ENCODE measurements at regions not wholly inside any gene's neighbourhood (a gene's known extent, or its start where the extent isn't known, plus 50 kb on each side); places are given as distances from the start of the nearest gene placed in this dataset.

DNA sequence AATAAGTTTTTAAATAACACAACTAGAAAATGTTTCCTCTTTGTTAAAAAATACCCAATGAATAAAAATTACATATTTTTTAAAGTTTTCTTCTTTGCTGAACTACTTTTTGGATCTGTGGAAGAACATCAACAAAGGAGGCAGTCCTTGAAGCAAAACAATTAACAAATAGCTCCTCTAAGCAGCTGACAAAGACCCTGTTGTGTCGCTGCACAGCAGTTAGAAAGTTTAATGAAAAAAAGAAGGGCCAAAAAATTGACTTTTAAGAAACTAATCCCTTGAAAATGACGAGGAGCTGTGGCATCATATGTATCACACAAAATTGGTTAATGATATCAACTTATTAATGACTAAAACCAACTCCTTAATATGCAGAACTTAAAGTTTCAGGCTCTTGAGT is 72.1 kb downstream of the SLITRK1 start:
- no peaks in the 10 kb centered on the region for H3K36me3 ChIP-seq (ENCODE audit: control insufficient read depth in 2 of 2, extremely low read depth in 1 of 2, insufficient read depth in 1 of 2, low read length in 1 of 2)
- ATAC-seq (replicated peaks in 1 of 4) (no peak), DNase-seq (no peak)
- H3K4me3 ChIP-seq (ENCODE audit: control insufficient read depth in 1 of 2, extremely low read depth in 1 of 2, low read length in 1 of 2), result no peak overlapping the region
- no CpG with 5 or more reads among the region's 2 CpGs for WGBS (ENCODE audit: insufficient coverage)
- CTCF ChIA-PET, result no interaction called here
- Mint-ChIP-seq H3K9me3 (peaks cover 2 to 8% (median 5%) of the 10 kb centered on the region in 3 donors), H3K36me3 (no peaks in the 10 kb centered on the region), H3K27ac (no peak overlapping the region), H3K4me3 (no peak overlapping the region), H3K27me3 (no peaks in the 10 kb centered on the region), H3K4me1 (no peaks in the 10 kb centered on the region)
- POLR2A ChIA-PET, result no interaction called here
- no peaks in the 10 kb centered on the region for H3K4me1 ChIP-seq (ENCODE audit: control insufficient read depth in 1 of 2, extremely low read depth in 1 of 2, insufficient read depth in 2 of 2, low read length in 2 of 2)
- H3K27me3 ChIP-seq (replicated peaks in 1 of 2; ENCODE audit: control insufficient read depth in 2 of 2, extremely low read depth in 1 of 2, insufficient read depth in 2 of 2, low read length in 1 of 2), result no peaks in the 10 kb centered on the region
- no peaks in the 10 kb centered on the region for H3K9me3 ChIP-seq
- no peak overlapping the region for H3K27ac ChIP-seq (ENCODE audit: low read length)

DNA sequence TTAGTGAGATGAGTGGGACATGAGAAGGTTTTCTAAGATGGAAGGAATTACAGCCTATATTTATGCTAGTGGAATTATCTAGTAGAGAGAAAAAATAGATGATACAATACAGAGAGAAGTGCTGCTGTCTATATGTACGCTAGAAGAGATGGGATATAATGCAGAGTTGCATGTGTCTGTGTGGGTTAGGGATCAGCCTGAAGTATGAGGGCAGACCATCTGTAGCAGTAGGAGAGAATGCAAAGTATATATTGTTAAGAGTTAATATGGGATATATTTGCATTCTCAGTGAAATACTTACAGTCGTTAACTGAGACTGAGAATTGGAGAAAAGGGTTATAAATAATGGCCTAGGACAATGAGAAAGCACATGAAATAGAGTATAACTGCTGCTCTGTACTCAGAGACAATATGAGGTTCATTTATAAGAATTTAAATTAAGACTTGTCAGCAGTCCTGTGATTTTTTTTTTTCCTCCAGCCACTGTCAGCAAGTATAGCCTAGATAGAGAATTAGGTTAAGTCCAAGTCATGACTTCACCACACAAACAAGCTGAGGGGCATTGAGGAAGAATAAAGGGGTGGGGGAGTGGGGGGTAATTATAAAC is 77.8 kb downstream of the SLITRK1 start:
- CTCF ChIA-PET, result no interaction called here
- no peaks in the 10 kb centered on the region for H3K9me3 ChIP-seq
- no peaks in the 10 kb centered on the region for H3K27me3 ChIP-seq (replicated peaks in 1 of 2; ENCODE audit: control insufficient read depth in 2 of 2, extremely low read depth in 1 of 2, insufficient read depth in 2 of 2, low read length in 1 of 2)
- Mint-ChIP-seq H3K36me3 (no peaks in the 10 kb centered on the region), H3K4me1 (no peaks in the 10 kb centered on the region), H3K27ac (no peak overlapping the region), H3K4me3 (no peak overlapping the region), H3K27me3 (no peaks in the 10 kb centered on the region), H3K9me3 (peaks cover 0 to 3% (median 0%) of the 10 kb centered on the region in 3 donors)
- ATAC-seq (replicated peaks in 1 of 4), result no peak
- POLR2A ChIA-PET, result no interaction called here
- no peak for DNase-seq
- no peak overlapping the region for H3K4me3 ChIP-seq (ENCODE audit: control insufficient read depth in 1 of 2, extremely low read depth in 1 of 2, low read length in 1 of 2)
- no peaks in the 10 kb centered on the region for H3K4me1 ChIP-seq (ENCODE audit: control insufficient read depth in 1 of 2, extremely low read depth in 1 of 2, insufficient read depth in 2 of 2, low read length in 2 of 2)
- no peaks in the 10 kb centered on the region for H3K36me3 ChIP-seq (ENCODE audit: control insufficient read depth in 2 of 2, extremely low read depth in 1 of 2, insufficient read depth in 1 of 2, low read length in 1 of 2)
- WGBS (ENCODE audit: insufficient coverage), result 100% methylated on average over 2 of the region's 2 CpGs
- no peak overlapping the region for H3K27ac ChIP-seq (ENCODE audit: low read length)

DNA sequence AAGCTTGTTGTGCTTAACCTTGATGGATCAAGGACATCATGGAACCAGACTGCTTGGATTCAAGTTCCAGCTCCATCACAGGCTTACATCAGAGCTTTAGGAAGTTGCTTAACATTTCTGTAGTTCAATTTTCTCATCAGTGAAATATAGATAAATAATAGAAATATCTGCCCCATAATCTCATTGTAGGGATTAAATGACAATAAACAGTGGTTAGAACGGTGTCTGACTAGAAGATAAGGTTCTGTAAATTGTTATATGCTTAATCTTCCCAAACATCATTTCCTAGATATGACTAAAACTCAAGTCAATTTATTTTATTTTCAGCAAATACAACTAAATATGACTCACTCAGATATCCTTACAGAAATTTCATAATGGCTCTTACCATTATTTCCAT is 83.5 kb downstream of the SLITRK1 start:
- no peak overlapping the region for H3K27ac ChIP-seq (ENCODE audit: low read length)
- no peaks in the 10 kb centered on the region for H3K4me1 ChIP-seq (ENCODE audit: control insufficient read depth in 1 of 2, extremely low read depth in 1 of 2, insufficient read depth in 2 of 2, low read length in 2 of 2)
- no peak overlapping the region for H3K4me3 ChIP-seq (ENCODE audit: control insufficient read depth in 1 of 2, extremely low read depth in 1 of 2, low read length in 1 of 2)
- POLR2A ChIA-PET, result no interaction called here
- WGBS (ENCODE audit: insufficient coverage), result no CpG with 5 or more reads among the region's 1 CpG
- H3K9me3 ChIP-seq, result no peaks in the 10 kb centered on the region
- H3K36me3 ChIP-seq (ENCODE audit: control insufficient read depth in 2 of 2, extremely low read depth in 1 of 2, insufficient read depth in 1 of 2, low read length in 1 of 2), result no peaks in the 10 kb centered on the region
- Mint-ChIP-seq H3K27me3 (no peaks in the 10 kb centered on the region), H3K9me3 (peaks cover 0 to 3% (median 0%) of the 10 kb centered on the region in 3 donors), H3K36me3 (no peaks in the 10 kb centered on the region), H3K4me1 (no peaks in the 10 kb centered on the region), H3K4me3 (no peak overlapping the region), H3K27ac (no peak overlapping the region)
- DNase-seq (no peak), ATAC-seq (replicated peaks in 1 of 4) (no peak)
- no peaks in the 10 kb centered on the region for H3K27me3 ChIP-seq (replicated peaks in 1 of 2; ENCODE audit: control insufficient read depth in 2 of 2, extremely low read depth in 1 of 2, insufficient read depth in 2 of 2, low read length in 1 of 2)
- CTCF ChIA-PET, result no interaction called here

DNA sequence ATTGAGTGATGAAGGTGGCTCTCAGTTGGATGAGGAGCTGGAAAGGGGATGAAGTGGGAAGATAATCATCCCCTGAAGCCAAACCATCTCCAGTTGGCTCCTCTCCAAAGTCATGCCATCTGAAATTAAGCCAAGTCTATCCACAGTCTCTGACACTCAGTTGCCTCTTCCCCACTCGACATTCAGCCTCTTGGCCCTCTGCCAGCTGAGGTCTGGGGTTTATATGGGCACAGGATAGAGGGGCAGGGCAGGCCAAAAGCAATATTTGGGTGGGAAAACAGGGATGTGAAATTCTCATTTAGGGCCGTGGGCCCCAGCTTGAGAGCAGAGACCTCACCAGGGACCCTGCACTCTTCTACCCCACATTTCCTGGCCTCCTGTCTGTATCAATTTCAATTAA is 85.9 kb downstream of the SLITRK1 start:
- Mint-ChIP-seq H3K4me1 (no peaks in the 10 kb centered on the region), H3K27ac (no peak overlapping the region), H3K27me3 (no peaks in the 10 kb centered on the region), H3K4me3 (no peak overlapping the region), H3K36me3 (no peaks in the 10 kb centered on the region), H3K9me3 (no peaks in the 10 kb centered on the region)
- Histone ChIP-seq H3K4me1 (ENCODE audit: control insufficient read depth in 1 of 2, extremely low read depth in 1 of 2, insufficient read depth in 2 of 2, low read length in 2 of 2) (no peaks in the 10 kb centered on the region), H3K4me3 (ENCODE audit: control insufficient read depth in 1 of 2, extremely low read depth in 1 of 2, low read length in 1 of 2) (no peak overlapping the region), H3K27me3 (replicated peaks in 1 of 2; ENCODE audit: control insufficient read depth in 2 of 2, extremely low read depth in 1 of 2, insufficient read depth in 2 of 2, low read length in 1 of 2) (no peaks in the 10 kb centered on the region), H3K9me3 (no peaks in the 10 kb centered on the region), H3K27ac (ENCODE audit: low read length) (no peak overlapping the region), H3K36me3 (ENCODE audit: control insufficient read depth in 2 of 2, extremely low read depth in 1 of 2, insufficient read depth in 1 of 2, low read length in 1 of 2) (no peaks in the 10 kb centered on the region)
- DNase-seq, result no peak
- no CpG with 5 or more reads among the region's 2 CpGs for WGBS (ENCODE audit: insufficient coverage)
- CTCF ChIA-PET, result no interaction called here
- no peak for ATAC-seq (replicated peaks in 1 of 4)
- POLR2A ChIA-PET, result no interaction called here

DNA sequence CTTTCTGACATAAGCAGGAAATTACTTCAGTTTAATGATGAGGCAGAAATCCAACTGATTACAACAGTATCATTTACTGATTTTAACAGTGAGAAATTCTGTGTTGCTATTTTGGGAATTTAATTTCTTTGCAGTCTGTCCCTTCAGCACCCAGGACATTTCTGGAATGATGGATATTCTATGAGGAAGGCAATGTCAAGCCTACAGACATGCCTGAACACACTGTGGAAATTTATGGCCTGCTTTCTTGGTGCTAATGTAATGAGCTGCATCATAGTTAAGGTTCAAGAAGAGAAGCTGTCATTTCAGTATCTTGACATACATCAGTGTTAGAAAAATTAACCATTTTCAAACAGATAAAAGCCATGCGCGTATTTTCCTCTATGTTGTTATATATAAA is 87.7 kb downstream of the SLITRK1 start:
- no CpG with 5 or more reads among the region's 2 CpGs for WGBS (ENCODE audit: insufficient coverage)
- no peak for DNase-seq
- Mint-ChIP-seq H3K4me3 (no peak overlapping the region), H3K4me1 (no peaks in the 10 kb centered on the region), H3K27ac (no peak overlapping the region), H3K27me3 (no peaks in the 10 kb centered on the region), H3K36me3 (no peaks in the 10 kb centered on the region), H3K9me3 (no peaks in the 10 kb centered on the region)
- Histone ChIP-seq H3K9me3 (no peaks in the 10 kb centered on the region), H3K27ac (ENCODE audit: low read length) (no peak overlapping the region), H3K4me3 (ENCODE audit: control insufficient read depth in 1 of 2, extremely low read depth in 1 of 2, low read length in 1 of 2) (no peak overlapping the region), H3K27me3 (replicated peaks in 1 of 2; ENCODE audit: control insufficient read depth in 2 of 2, extremely low read depth in 1 of 2, insufficient read depth in 2 of 2, low read length in 1 of 2) (no peaks in the 10 kb centered on the region), H3K4me1 (ENCODE audit: control insufficient read depth in 1 of 2, extremely low read depth in 1 of 2, insufficient read depth in 2 of 2, low read length in 2 of 2) (no peaks in the 10 kb centered on the region), H3K36me3 (ENCODE audit: control insufficient read depth in 2 of 2, extremely low read depth in 1 of 2, insufficient read depth in 1 of 2, low read length in 1 of 2) (no peaks in the 10 kb centered on the region)
- ChIA-PET POLR2A (no interaction called here), CTCF (no interaction called here)
- ATAC-seq (replicated peaks in 1 of 4), result no peak

DNA sequence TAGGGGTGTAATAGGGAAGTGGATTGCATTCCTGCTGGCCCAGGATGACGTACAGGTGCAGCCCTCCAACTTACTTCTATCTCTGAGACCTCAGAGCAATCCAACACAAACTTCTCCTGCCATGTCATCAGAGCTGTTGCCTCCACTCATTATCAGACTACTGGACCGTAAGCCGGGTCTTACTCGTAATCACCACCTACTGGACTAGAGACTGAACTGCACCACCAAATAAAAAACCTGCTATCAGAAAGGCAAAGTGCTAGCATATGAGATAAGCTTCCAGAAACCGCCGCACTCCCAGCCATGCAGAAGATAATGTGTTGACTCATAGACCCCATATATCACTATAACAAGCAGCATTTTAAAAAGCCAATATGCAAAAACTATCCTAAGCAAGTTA is 102.0 kb downstream of the SLITRK1 start:
- Histone ChIP-seq H3K4me1 (ENCODE audit: control insufficient read depth in 1 of 2, extremely low read depth in 1 of 2, insufficient read depth in 2 of 2, low read length in 2 of 2) (no peaks in the 10 kb centered on the region), H3K9me3 (no peaks in the 10 kb centered on the region), H3K4me3 (ENCODE audit: control insufficient read depth in 1 of 2, extremely low read depth in 1 of 2, low read length in 1 of 2) (no peak overlapping the region), H3K27ac (ENCODE audit: low read length) (no peak overlapping the region), H3K36me3 (ENCODE audit: control insufficient read depth in 2 of 2, extremely low read depth in 1 of 2, insufficient read depth in 1 of 2, low read length in 1 of 2) (no peaks in the 10 kb centered on the region), H3K27me3 (replicated peaks in 1 of 2; ENCODE audit: control insufficient read depth in 2 of 2, extremely low read depth in 1 of 2, insufficient read depth in 2 of 2, low read length in 1 of 2) (no peaks in the 10 kb centered on the region)
- ChIA-PET CTCF (no interaction called here), POLR2A (no interaction called here)
- ATAC-seq (replicated peaks in 1 of 4) (no peak), DNase-seq (no peak)
- H3K4me1 Mint-ChIP-seq, result no peaks in the 10 kb centered on the region
- H3K27me3 Mint-ChIP-seq, result no peaks in the 10 kb centered on the region
- H3K9me3 Mint-ChIP-seq, result peaks cover 3 to 20% (median 4%) of the 10 kb centered on the region in 3 donors
- no peak overlapping the region for H3K4me3 Mint-ChIP-seq
- H3K27ac Mint-ChIP-seq, result no peak overlapping the region
- H3K36me3 Mint-ChIP-seq, result no peaks in the 10 kb centered on the region
- WGBS (ENCODE audit: insufficient coverage), result 88% methylated on average over 6 of the region's 6 CpGs

DNA sequence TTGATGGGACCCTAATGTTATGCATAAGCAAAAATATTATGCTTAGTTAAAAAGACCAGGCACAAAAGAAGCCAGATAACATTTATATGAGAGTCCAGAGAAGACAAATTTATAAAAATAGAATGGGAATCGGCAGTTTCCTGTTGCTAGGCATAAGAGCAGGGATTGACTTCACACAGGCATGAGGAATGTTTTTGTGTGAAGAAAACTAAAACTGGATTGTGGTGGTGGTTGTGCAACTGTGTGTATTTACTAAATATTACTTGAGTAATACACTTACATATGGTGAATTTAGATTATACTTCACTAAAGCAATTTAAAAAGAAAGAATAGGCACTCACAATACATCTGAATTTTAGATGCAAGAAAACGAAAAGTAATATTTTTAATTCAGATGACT is 108.3 kb downstream of the SLITRK1 start:
- ATAC-seq (replicated peaks in 1 of 4), result no peak
- POLR2A ChIA-PET, result no interaction called here
- CTCF ChIA-PET, result no interaction called here
- H3K4me3 ChIP-seq (ENCODE audit: control insufficient read depth in 1 of 2, extremely low read depth in 1 of 2, low read length in 1 of 2), result no peak overlapping the region
- Mint-ChIP-seq H3K9me3 (peaks cover 6 to 14% (median 11%) of the 10 kb centered on the region in 3 donors), H3K27ac (no peak overlapping the region), H3K4me1 (no peaks in the 10 kb centered on the region), H3K27me3 (no peaks in the 10 kb centered on the region), H3K4me3 (no peak overlapping the region), H3K36me3 (no peaks in the 10 kb centered on the region)
- no peaks in the 10 kb centered on the region for H3K27me3 ChIP-seq (replicated peaks in 1 of 2; ENCODE audit: control insufficient read depth in 2 of 2, extremely low read depth in 1 of 2, insufficient read depth in 2 of 2, low read length in 1 of 2)
- H3K9me3 ChIP-seq, result no peaks in the 10 kb centered on the region
- no CpG with 5 or more reads among the region's 2 CpGs for WGBS (ENCODE audit: insufficient coverage)
- DNase-seq, result no peak
- no peaks in the 10 kb centered on the region for H3K36me3 ChIP-seq (ENCODE audit: control insufficient read depth in 2 of 2, extremely low read depth in 1 of 2, insufficient read depth in 1 of 2, low read length in 1 of 2)
- no peak overlapping the region for H3K27ac ChIP-seq (ENCODE audit: low read length)
- no peaks in the 10 kb centered on the region for H3K4me1 ChIP-seq (ENCODE audit: control insufficient read depth in 1 of 2, extremely low read depth in 1 of 2, insufficient read depth in 2 of 2, low read length in 2 of 2)
